ENCODE measurements at regions not wholly inside any gene's neighbourhood (a gene's known extent, or its start where the extent isn't known, plus 50 kb on each side); places are given as distances from the start of the nearest gene placed in this dataset.

GRCh38 chr20:22385602-22386305, 198.6 kb downstream of the FOXA2 start:
- no peak for DNase-seq (ENCODE audit: low read depth)
- H3K4me3 ChIP-seq (ENCODE audit: low read depth, low read length) = no peak overlapping the region
- TF ChIP-seq CTCF (IDR thresholded peaks at IDR 0.05; ENCODE audit: low read depth, low read length) (no peak), MAX (IDR thresholded peaks at IDR 0.05; ENCODE audit: low read depth, low read length) (no peak), MYC (IDR thresholded peaks at IDR 0.05; ENCODE audit: low read depth, low read length) (no peak), POLR2A (IDR thresholded peaks at IDR 0.05; ENCODE audit: extremely low read depth, insufficient read length) (no peak)

GRCh38 chr20:22384978-22385377, 199.4 kb downstream of the FOXA2 start:
- TF ChIP-seq MAX (IDR thresholded peaks at IDR 0.05; ENCODE audit: low read depth, low read length) (no peak), POLR2A (IDR thresholded peaks at IDR 0.05; ENCODE audit: extremely low read depth, insufficient read length) (no peak), CTCF (IDR thresholded peaks at IDR 0.05; ENCODE audit: low read depth, low read length) (no peak), MYC (IDR thresholded peaks at IDR 0.05; ENCODE audit: low read depth, low read length) (no peak)
- no peak overlapping the region for H3K4me3 ChIP-seq (ENCODE audit: low read depth, low read length)

GRCh38 chr20:22383156-22383555, 201.2 kb downstream of the FOXA2 start:
- no peak for DNase-seq (ENCODE audit: low read depth)
- TF ChIP-seq CTCF (IDR thresholded peaks at IDR 0.05; ENCODE audit: low read depth, low read length) = no peak
- no peak for TF ChIP-seq POLR2A (IDR thresholded peaks at IDR 0.05; ENCODE audit: extremely low read depth, insufficient read length)
- TF ChIP-seq MAX (IDR thresholded peaks at IDR 0.05; ENCODE audit: low read depth, low read length) = no peak
- TF ChIP-seq MYC (IDR thresholded peaks at IDR 0.05; ENCODE audit: low read depth, low read length) = no peak
- H3K4me3 ChIP-seq (ENCODE audit: low read depth, low read length) = no peak overlapping the region

More at GRCh38 chr20:22384978-22385377, 199.4 kb downstream of the FOXA2 start:
- DNase-seq (ENCODE audit: low read depth) = no peak

- TF ChIP-seq CTCF (IDR thresholded peaks at IDR 0.05; ENCODE audit: low read depth, low read length) (no peak), POLR2A (IDR thresholded peaks at IDR 0.05; ENCODE audit: extremely low read depth, insufficient read length) (no peak), MYC (IDR thresholded peaks at IDR 0.05; ENCODE audit: low read depth, low read length) (no peak), MAX (IDR thresholded peaks at IDR 0.05; ENCODE audit: low read depth, low read length) (no peak)
- H3K4me3 ChIP-seq (ENCODE audit: low read depth, low read length) = no peak overlapping the region
- no peak for DNase-seq (ENCODE audit: low read depth)
These were observed 201.6 kb downstream of the FOXA2 start for GRCh38 chr20:22382742-22383141.

GRCh38 chr20:22381812-22382416, 202.5 kb downstream of the FOXA2 start:
- no peak overlapping the region for H3K4me3 ChIP-seq (ENCODE audit: low read depth, low read length)
- DNase-seq (ENCODE audit: low read depth) = no peak
- TF ChIP-seq MAX (IDR thresholded peaks at IDR 0.05; ENCODE audit: low read depth, low read length) (no peak), POLR2A (IDR thresholded peaks at IDR 0.05; ENCODE audit: extremely low read depth, insufficient read length) (no peak), MYC (IDR thresholded peaks at IDR 0.05; ENCODE audit: low read depth, low read length) (no peak), CTCF (IDR thresholded peaks at IDR 0.05; ENCODE audit: low read depth, low read length) (no peak)

All from NB4 (cell line).